Panc1 (cell line): ENCODE measurements at regions not wholly inside any gene's neighbourhood (a gene's known extent, or its start where the extent isn't known, plus 50 kb on each side); places are given as distances from the start of the nearest gene placed in this dataset.

Experiments used
- ATAC-seq: fragments of 200-7000 bp; cut with Tn5 transposase; 2 replicates; pipeline ENCODE4 v1.9.1; 2020; ENCODE audit warnings: mild to moderate bottlenecking, moderate library complexity
- BruUV-seq: library from RNA; stranded (reverse); fragments of 400-500 nt; replicated peaks from 2 replicates; lab custom pipeline; 2021; lab: Mats Ljungman, UMichigan
- CTCF ChIA-PET: fragments of 300-600 bp; sonication (Branson Sonifier 250); formaldehyde crosslinking; loops from one replicate; lab custom pipeline; 2022; ENCODE audit warnings: antibody characterized with exemption; lab: Charles Lee
- POLR2A ChIA-PET: fragments of 300-600 bp; sonication (Branson Sonifier 250); formaldehyde crosslinking; loops from one replicate; lab custom pipeline; 2022; ENCODE audit warnings: antibody characterized with exemption; lab: Charles Lee
- DNase-seq: peaks from one replicate; pipeline ENCODE4 v3.0.0-alpha.2; 2010; ENCODE audit warnings: low read depth, low spot score
- H3K27ac ChIP-seq: 2 replicates; pipeline ENCODE4 v1.5.1; 2011; ENCODE audit warnings: mild to moderate bottlenecking, low read length, inconsistent platforms
- H3K27me3 ChIP-seq: fragments of 200-500 bp; sonication (Bioruptor generic); 2 replicates; pipeline ENCODE4 v1.6.0; 2014; ENCODE audit warnings: low read length, inconsistent platforms; ENCODE audit not compliant: control insufficient read depth, insufficient read depth
- H3K36me3 ChIP-seq: fragments of 200-500 bp; sonication (Bioruptor generic); 2 replicates; pipeline ENCODE4 v1.5.1; 2014; ENCODE audit warnings: inconsistent platforms, mild to moderate bottlenecking, low read length, moderate library complexity; ENCODE audit not compliant: control insufficient read depth, insufficient read depth
- H3K4me1 ChIP-seq: 2 replicates; pipeline ENCODE4 v1.5.1; 2011; ENCODE audit warnings: inconsistent platforms, mild to moderate bottlenecking, low read length, moderate library complexity; ENCODE audit not compliant: control insufficient read depth, insufficient read depth
- H3K4me3 ChIP-seq, 2 experiments: 2 replicates each; pipeline ENCODE4 v1.5.1; 2011 to 2012; ENCODE audit warnings: low read depth in 2 of 2, low read length in 2 of 2, mild to moderate bottlenecking in 2 of 2, inconsistent platforms in 1 of 2, moderate library complexity in 1 of 2
- H3K9me3 ChIP-seq: fragments of 200-500 bp; sonication (Bioruptor generic); 2 replicates; pipeline ENCODE4 v1.5.1; 2014; ENCODE audit warnings: low read depth, mild to moderate bottlenecking, inconsistent platforms, low read length, moderate library complexity; ENCODE audit not compliant: control insufficient read depth, insufficient read depth
- POLR2AphosphoS5 ChIP-seq: IDR thresholded peaks from 2 replicates; pipeline ENCODE4 v1.6.1; 2012; ENCODE audit warnings: mild to moderate bottlenecking, low read depth, low read length, moderate library complexity
- SIN3A ChIP-seq: IDR thresholded peaks from 2 replicates; pipeline ENCODE4 v1.6.1; 2012; ENCODE audit warnings: low read depth, mild to moderate bottlenecking, low read length, moderate library complexity, borderline replicate concordance; ENCODE audit not compliant: insufficient read depth
- TCF7L2 ChIP-seq: IDR thresholded peaks from 2 replicates; pipeline ENCODE4 v1.6.1; 2011; ENCODE audit warnings: mild to moderate bottlenecking, low read depth, low read length, inconsistent platforms
- in situ Hi-C: cut with HindIII; loops from 2 replicates; pipeline ENCODE4 v1.10.0; 2016; ENCODE audit warnings: low sequenced_read_pairs, low pct_unique_long_range_greater_than_20kb
- intact Hi-C: fragments of 100-400 bp; cut with micrococcal nuclease; formaldehyde crosslinking; loops from one replicate; pipeline ENCODE4 v1.10.0; 2022; ENCODE audit not compliant: unreplicated experiment
- TF ChIP-seq, protein P1 (sequence below): fragments of 450-650 bp; IDR thresholded peaks from 2 replicates; pipeline ENCODE4 v1.5.1; 2017; ENCODE audit warnings: mild to moderate bottlenecking
- TF ChIP-seq, protein P2 (sequence below), 2 experiments: IDR thresholded peaks; 2 replicates each; pipeline ENCODE4 v1.6.1; 2011 to 2012; ENCODE audit warnings: low read depth in 2 of 2, control low read depth in 1 of 2, low read length in 1 of 2, mild to moderate bottlenecking in 1 of 2, moderate library complexity in 1 of 2; ENCODE audit not compliant: insufficient read depth in 1 of 2

DNA sequence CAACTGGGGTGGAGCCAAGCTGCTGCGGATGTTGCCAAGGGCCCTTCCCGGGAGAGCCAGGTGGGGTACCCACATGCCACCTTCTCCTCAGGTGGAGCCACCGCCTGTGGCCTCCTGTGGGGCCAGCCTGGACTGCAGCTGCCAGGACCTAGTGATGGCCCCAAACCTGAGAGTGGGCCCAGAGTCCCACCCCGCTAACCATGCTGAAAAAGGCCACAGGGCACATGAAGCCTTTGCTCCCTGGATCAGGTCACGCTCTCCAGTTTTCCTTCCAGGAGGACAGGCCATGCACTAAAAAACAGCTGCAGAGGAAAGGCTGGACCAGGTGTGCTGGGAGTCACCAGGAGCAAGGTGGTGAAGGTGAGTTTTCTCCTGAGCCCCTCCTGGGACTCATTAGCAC, 73.9 kb upstream of the SLC22A16 start:
- no peak overlapping the region for H3K4me3 ChIP-seq
- ChIA-PET POLR2A (interaction anchor here (0.6 kb wide), 1 partner anchor 31 kb away, joined by 5 read pairs; no protein-coding TSS in a partner anchor), CTCF (no interaction called here)
- intact Hi-C loops: no loop called here
- no peak for DNase-seq
- no peaks in the 10 kb centered on the region for H3K9me3 ChIP-seq
- TF ChIP-seq, protein P1, sequence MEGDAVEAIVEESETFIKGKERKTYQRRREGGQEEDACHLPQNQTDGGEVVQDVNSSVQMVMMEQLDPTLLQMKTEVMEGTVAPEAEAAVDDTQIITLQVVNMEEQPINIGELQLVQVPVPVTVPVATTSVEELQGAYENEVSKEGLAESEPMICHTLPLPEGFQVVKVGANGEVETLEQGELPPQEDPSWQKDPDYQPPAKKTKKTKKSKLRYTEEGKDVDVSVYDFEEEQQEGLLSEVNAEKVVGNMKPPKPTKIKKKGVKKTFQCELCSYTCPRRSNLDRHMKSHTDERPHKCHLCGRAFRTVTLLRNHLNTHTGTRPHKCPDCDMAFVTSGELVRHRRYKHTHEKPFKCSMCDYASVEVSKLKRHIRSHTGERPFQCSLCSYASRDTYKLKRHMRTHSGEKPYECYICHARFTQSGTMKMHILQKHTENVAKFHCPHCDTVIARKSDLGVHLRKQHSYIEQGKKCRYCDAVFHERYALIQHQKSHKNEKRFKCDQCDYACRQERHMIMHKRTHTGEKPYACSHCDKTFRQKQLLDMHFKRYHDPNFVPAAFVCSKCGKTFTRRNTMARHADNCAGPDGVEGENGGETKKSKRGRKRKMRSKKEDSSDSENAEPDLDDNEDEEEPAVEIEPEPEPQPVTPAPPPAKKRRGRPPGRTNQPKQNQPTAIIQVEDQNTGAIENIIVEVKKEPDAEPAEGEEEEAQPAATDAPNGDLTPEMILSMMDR: no peak
- TF ChIP-seq, protein P2, sequence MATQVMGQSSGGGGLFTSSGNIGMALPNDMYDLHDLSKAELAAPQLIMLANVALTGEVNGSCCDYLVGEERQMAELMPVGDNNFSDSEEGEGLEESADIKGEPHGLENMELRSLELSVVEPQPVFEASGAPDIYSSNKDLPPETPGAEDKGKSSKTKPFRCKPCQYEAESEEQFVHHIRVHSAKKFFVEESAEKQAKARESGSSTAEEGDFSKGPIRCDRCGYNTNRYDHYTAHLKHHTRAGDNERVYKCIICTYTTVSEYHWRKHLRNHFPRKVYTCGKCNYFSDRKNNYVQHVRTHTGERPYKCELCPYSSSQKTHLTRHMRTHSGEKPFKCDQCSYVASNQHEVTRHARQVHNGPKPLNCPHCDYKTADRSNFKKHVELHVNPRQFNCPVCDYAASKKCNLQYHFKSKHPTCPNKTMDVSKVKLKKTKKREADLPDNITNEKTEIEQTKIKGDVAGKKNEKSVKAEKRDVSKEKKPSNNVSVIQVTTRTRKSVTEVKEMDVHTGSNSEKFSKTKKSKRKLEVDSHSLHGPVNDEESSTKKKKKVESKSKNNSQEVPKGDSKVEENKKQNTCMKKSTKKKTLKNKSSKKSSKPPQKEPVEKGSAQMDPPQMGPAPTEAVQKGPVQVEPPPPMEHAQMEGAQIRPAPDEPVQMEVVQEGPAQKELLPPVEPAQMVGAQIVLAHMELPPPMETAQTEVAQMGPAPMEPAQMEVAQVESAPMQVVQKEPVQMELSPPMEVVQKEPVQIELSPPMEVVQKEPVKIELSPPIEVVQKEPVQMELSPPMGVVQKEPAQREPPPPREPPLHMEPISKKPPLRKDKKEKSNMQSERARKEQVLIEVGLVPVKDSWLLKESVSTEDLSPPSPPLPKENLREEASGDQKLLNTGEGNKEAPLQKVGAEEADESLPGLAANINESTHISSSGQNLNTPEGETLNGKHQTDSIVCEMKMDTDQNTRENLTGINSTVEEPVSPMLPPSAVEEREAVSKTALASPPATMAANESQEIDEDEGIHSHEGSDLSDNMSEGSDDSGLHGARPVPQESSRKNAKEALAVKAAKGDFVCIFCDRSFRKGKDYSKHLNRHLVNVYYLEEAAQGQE (IDR thresholded peaks at IDR 0.05; ENCODE audit: insufficient read depth in 1 of 2, low read depth in 2 of 2, low read length in 1 of 2): no peak
- no peak for TF ChIP-seq POLR2AphosphoS5
- TF ChIP-seq SIN3A: no peak
- TF ChIP-seq TCF7L2: no peak
- no peak for ATAC-seq
- no TSS peak for BruUV-seq
- no peaks in the 10 kb centered on the region for H3K4me1 ChIP-seq
- no peaks in the 10 kb centered on the region for H3K27me3 ChIP-seq
- in situ Hi-C loops: no loop called here
- H3K36me3 ChIP-seq: no peaks in the 10 kb centered on the region
- H3K27ac ChIP-seq: no peak overlapping the region

DNA sequence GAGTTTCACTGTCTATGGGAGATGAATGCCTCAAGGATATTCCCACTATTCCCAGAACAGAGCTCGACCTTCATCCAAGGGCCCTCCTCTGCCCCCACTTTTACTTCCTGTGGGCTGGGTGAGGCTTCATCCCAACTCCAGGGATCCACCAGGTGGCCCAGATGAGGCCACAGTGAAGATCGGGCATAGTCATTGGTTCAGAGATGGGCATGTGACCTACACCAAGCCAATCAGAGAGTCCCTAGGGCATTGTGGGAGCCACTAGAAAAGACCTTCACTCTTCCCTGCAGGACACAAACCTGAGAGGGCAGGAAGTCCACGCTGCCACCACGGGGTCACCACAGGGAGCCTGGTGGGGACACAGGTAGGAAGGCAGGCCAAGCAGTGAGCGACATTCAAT, 72.9 kb upstream of the SLC22A16 start:
- Histone ChIP-seq H3K4me1 (no peaks in the 10 kb centered on the region), H3K36me3 (no peaks in the 10 kb centered on the region), H3K27ac (no peak overlapping the region), H3K4me3 (no peak overlapping the region), H3K27me3 (no peaks in the 10 kb centered on the region), H3K9me3 (no peaks in the 10 kb centered on the region)
- ATAC-seq: no peak
- in situ Hi-C loops: no loop called here
- DNase-seq: no peak
- TF ChIP-seq, protein P1: no peak
- TF ChIP-seq SIN3A (no peak), POLR2AphosphoS5 (no peak), TCF7L2 (no peak)
- TF ChIP-seq, protein P2 (IDR thresholded peaks at IDR 0.05; ENCODE audit: insufficient read depth in 1 of 2, low read depth in 2 of 2, low read length in 1 of 2): no peak
- intact Hi-C loops: no loop called here
- ChIA-PET CTCF (no interaction called here), POLR2A (no interaction called here)
- no TSS peak for BruUV-seq
